ENCODE measurements at regions not wholly inside any gene's neighbourhood (a gene's known extent, or its start where the extent isn't known, plus 50 kb on each side); places are given as distances from the start of the nearest gene placed in this dataset.
"Not testable (repeated sequence)": the region's sequence is repeated elsewhere in the genome, so short reads cannot be mapped to it uniquely, and the experiment has no call there.

- no peak for DNase-seq
Observed at GRCh38 chr1:173257805-173258204, 50.7 kb upstream of the TNFSF4 start.

- DNase-seq, result no peak
Observed at GRCh38 chr1:173258479-173259264, 51.5 kb upstream of the TNFSF4 start.

GRCh38 chr1:173260329-173260728 lies 53.2 kb upstream of the TNFSF4 start:
- not testable (repeated sequence) for DNase-seq

GRCh38 chr1:173266841-173267240 lies 59.7 kb upstream of the TNFSF4 start:
- DNase-seq, result no peak

GRCh38 chr1:173267453-173267945 lies 60.4 kb upstream of the TNFSF4 start:
- DNase-seq, result no peak

GRCh38 chr1:173268261-173268660 lies 61.1 kb upstream of the TNFSF4 start:
- DNase-seq, result no peak

GRCh38 chr1:173268786-173269277 lies 61.7 kb upstream of the TNFSF4 start:
- DNase-seq, result no peak

- DNase-seq, result no peak
Observed at GRCh38 chr1:173269490-173270230, 62.5 kb upstream of the TNFSF4 start.

GRCh38 chr1:173270243-173270642 lies 63.1 kb upstream of the TNFSF4 start:
- no peak for DNase-seq

GRCh38 chr1:173271021-173271420 lies 63.9 kb upstream of the TNFSF4 start:
- not testable (repeated sequence) for DNase-seq

GRCh38 chr1:173275496-173275895 lies 68.4 kb upstream of the TNFSF4 start:
- DNase-seq, result no peak

- DNase-seq, result no peak
Observed at GRCh38 chr1:173276922-173277800, 70.0 kb upstream of the TNFSF4 start.

- DNase-seq, result no peak
Observed at GRCh38 chr1:173280899-173281660, 73.9 kb upstream of the TNFSF4 start.

GRCh38 chr1:173285048-173285447 lies 77.9 kb upstream of the TNFSF4 start:
- no peak for DNase-seq

- no peak for DNase-seq
Observed at GRCh38 chr1:173287785-173288184, 80.7 kb upstream of the TNFSF4 start.

GRCh38 chr1:173293756-173294155 lies 86.6 kb upstream of the TNFSF4 start:
- no peak for DNase-seq

GRCh38 chr1:173294843-173295242 lies 87.7 kb upstream of the TNFSF4 start:
- DNase-seq, result no peak

- DNase-seq, result no peak
Observed at GRCh38 chr1:173295391-173295790, 88.3 kb upstream of the TNFSF4 start.

GRCh38 chr1:173295995-173296394 lies 88.9 kb upstream of the TNFSF4 start:
- no peak for DNase-seq

- peak; percentile 4 for DNase-seq
Observed at GRCh38 chr1:173297798-173298391, 90.8 kb upstream of the TNFSF4 start.
